GM18858 (cell line): ENCODE measurements at regions not wholly inside any gene's neighbourhood (a gene's known extent, or its start where the extent isn't known, plus 50 kb on each side); places are given as distances from the start of the nearest gene placed in this dataset.

ENCODE experiments used
- ATAC-seq: cut with Tn5 transposase; IDR thresholded peaks from one replicate; pipeline ENCODE4 v1.9.1; 2021; ENCODE audit not compliant: unreplicated experiment

GRCh38 chr5:168151041-168151440, 140.4 kb upstream of the WWC1 start:
- ATAC-seq = no peak

- ATAC-seq = no peak
Observed at GRCh38 chr5:168152660-168153059, 138.8 kb upstream of the WWC1 start.

- ATAC-seq = no peak
Observed at GRCh38 chr5:168153263-168153875, 138.1 kb upstream of the WWC1 start.

GRCh38 chr5:168153876-168154270, 137.6 kb upstream of the WWC1 start:
- ATAC-seq = no peak

GRCh38 chr5:168155585-168155984, 135.9 kb upstream of the WWC1 start:
- ATAC-seq = no peak

- ATAC-seq = no peak
Observed at GRCh38 chr5:168156170-168156569, 135.3 kb upstream of the WWC1 start.

GRCh38 chr5:168157141-168157540, 134.3 kb upstream of the WWC1 start:
- no peak for ATAC-seq

GRCh38 chr5:168159425-168159824, 132.0 kb upstream of the WWC1 start:
- peak; percentile 68 for ATAC-seq

- ATAC-seq = no peak
Observed at GRCh38 chr5:168162464-168162863, 129.0 kb upstream of the WWC1 start.

GRCh38 chr5:168163966-168164365, 127.5 kb upstream of the WWC1 start:
- ATAC-seq = no peak

GRCh38 chr5:168165221-168165914, 126.1 kb upstream of the WWC1 start:
- ATAC-seq = no peak

- no peak for ATAC-seq
Observed at GRCh38 chr5:168165977-168166376, 125.5 kb upstream of the WWC1 start.

GRCh38 chr5:168167338-168167737, 124.1 kb upstream of the WWC1 start:
- ATAC-seq = no peak

GRCh38 chr5:168168978-168169698, 122.3 kb upstream of the WWC1 start:
- no peak for ATAC-seq

- ATAC-seq = no peak
Observed at GRCh38 chr5:168169791-168170190, 121.7 kb upstream of the WWC1 start.

GRCh38 chr5:168171901-168172759, 119.3 kb upstream of the WWC1 start:
- ATAC-seq = no peak

GRCh38 chr5:168172760-168173223, 118.7 kb upstream of the WWC1 start:
- no peak for ATAC-seq

- ATAC-seq = peak; percentile 73
Observed at GRCh38 chr5:168174376-168174775, 117.1 kb upstream of the WWC1 start.

GRCh38 chr5:168176251-168176650, 115.2 kb upstream of the WWC1 start:
- ATAC-seq = no peak

GRCh38 chr5:168176941-168177340, 114.5 kb upstream of the WWC1 start:
- no peak for ATAC-seq

GRCh38 chr5:168177831-168178450, 113.5 kb upstream of the WWC1 start:
- ATAC-seq = no peak
